ENCODE measurements at regions not wholly inside any gene's neighbourhood (a gene's known extent, or its start where the extent isn't known, plus 50 kb on each side); places are given as distances from the start of the nearest gene placed in this dataset.

- TF ChIP-seq, protein P1, sequence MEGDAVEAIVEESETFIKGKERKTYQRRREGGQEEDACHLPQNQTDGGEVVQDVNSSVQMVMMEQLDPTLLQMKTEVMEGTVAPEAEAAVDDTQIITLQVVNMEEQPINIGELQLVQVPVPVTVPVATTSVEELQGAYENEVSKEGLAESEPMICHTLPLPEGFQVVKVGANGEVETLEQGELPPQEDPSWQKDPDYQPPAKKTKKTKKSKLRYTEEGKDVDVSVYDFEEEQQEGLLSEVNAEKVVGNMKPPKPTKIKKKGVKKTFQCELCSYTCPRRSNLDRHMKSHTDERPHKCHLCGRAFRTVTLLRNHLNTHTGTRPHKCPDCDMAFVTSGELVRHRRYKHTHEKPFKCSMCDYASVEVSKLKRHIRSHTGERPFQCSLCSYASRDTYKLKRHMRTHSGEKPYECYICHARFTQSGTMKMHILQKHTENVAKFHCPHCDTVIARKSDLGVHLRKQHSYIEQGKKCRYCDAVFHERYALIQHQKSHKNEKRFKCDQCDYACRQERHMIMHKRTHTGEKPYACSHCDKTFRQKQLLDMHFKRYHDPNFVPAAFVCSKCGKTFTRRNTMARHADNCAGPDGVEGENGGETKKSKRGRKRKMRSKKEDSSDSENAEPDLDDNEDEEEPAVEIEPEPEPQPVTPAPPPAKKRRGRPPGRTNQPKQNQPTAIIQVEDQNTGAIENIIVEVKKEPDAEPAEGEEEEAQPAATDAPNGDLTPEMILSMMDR (IDR thresholded peaks at IDR 0.05; ENCODE audit: insufficient read depth, low read depth, low read length) = no peak
- no peak for TF ChIP-seq EZH2 (IDR thresholded peaks at IDR 0.05; ENCODE audit: insufficient read depth, low read length)
Observed at GRCh38 chr2:62339413-62339812, 143.5 kb downstream of the B3GNT2 start.
